ENCODE measurements at regions not wholly inside any gene's neighbourhood (a gene's known extent, or its start where the extent isn't known, plus 50 kb on each side); places are given as distances from the start of the nearest gene placed in this dataset.

DNA sequence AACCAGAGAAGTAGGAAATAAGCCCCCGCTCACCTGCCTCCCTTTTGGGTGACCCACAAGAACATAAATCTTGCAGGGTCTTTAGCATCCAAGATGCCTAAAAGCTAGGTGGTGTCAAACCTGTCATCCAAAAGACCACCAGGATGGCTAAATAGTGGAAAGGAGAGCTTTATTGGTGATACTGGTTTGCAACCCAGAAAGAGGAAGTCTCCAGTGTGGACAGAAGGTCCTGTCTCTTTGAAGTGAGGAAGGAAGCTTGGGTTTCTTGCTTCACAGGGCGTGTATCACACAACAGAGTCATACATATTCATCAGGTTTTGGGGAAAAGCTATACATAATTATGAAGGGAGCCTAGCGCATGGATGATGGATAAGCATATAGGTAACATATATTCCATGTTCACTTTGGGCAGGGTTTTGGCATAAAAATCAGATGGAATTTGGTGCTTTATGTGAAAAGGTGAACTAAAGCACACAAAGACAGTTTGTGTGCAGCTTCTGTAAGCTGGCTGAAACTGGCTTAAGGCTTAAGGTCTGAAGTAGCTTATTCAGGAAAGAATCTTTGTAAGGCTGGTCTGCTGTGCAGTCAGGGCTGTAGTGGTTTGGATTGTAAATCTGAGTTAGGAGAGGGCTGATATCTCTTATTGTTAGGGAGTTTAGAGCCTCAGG is 68.4 kb upstream of the EPCAM start:
- H3K79me2 ChIP-seq (ENCODE audit: insufficient read depth, low read length) = no peaks in the 10 kb centered on the region
- no peak overlapping the region for H3K4me2 ChIP-seq (ENCODE audit: insufficient read depth, insufficient read length, low read length)
- no peak overlapping the region for H3T11ph ChIP-seq (ENCODE audit: low read length)
- TF ChIP-seq, protein P1, sequence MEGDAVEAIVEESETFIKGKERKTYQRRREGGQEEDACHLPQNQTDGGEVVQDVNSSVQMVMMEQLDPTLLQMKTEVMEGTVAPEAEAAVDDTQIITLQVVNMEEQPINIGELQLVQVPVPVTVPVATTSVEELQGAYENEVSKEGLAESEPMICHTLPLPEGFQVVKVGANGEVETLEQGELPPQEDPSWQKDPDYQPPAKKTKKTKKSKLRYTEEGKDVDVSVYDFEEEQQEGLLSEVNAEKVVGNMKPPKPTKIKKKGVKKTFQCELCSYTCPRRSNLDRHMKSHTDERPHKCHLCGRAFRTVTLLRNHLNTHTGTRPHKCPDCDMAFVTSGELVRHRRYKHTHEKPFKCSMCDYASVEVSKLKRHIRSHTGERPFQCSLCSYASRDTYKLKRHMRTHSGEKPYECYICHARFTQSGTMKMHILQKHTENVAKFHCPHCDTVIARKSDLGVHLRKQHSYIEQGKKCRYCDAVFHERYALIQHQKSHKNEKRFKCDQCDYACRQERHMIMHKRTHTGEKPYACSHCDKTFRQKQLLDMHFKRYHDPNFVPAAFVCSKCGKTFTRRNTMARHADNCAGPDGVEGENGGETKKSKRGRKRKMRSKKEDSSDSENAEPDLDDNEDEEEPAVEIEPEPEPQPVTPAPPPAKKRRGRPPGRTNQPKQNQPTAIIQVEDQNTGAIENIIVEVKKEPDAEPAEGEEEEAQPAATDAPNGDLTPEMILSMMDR (conservative IDR thresholded peaks at IDR 0.05) = no peak
- no peak overlapping the region for H2AFZ ChIP-seq (ENCODE audit: low read length)
- H4K91ac ChIP-seq (ENCODE audit: insufficient read length, low read depth, low read length) = no peak overlapping the region
- no peaks in the 10 kb centered on the region for H4K20me1 ChIP-seq (ENCODE audit: control insufficient read depth, insufficient read depth, insufficient read length)
- DNase-seq = no peak
- H3K9me3 ChIP-seq (ENCODE audit: control insufficient read depth, low read depth, low read length) = no peaks in the 10 kb centered on the region
- H3K9ac ChIP-seq (ENCODE audit: extremely low read depth, insufficient read length, low read length) = no peak overlapping the region
- no peak overlapping the region for H2BK5ac ChIP-seq (ENCODE audit: insufficient read length, low read length)
- no peak overlapping the region for H2BK120ac ChIP-seq (ENCODE audit: low read depth, low read length, poor library complexity, severe bottlenecking)
- no peak overlapping the region for H2AK5ac ChIP-seq (ENCODE audit: insufficient read length, low read length)
- no peak overlapping the region for H3K27ac Mint-ChIP-seq
- H4K8ac ChIP-seq (replicated peaks; ENCODE audit: insufficient read length, low read depth, low read length) = no peak overlapping the region
- H3K36me3 Mint-ChIP-seq (ENCODE audit: insufficient read depth in 1 of 3, low read depth in 3 of 3) = no peaks in the 10 kb centered on the region
- no CpG with 5 or more reads among the region's 3 CpGs for WGBS (ENCODE audit: extremely low coverage, insufficient read length, low lambda C conversion rate)
- no peak overlapping the region for H3K4me3 Mint-ChIP-seq
- H2BK12ac ChIP-seq (ENCODE audit: insufficient read length, low read depth, low read length) = no peak overlapping the region
- H3K27me3 ChIP-seq (ENCODE audit: insufficient read depth, low read length) = no peaks in the 10 kb centered on the region
- no peak overlapping the region for H2BK20ac ChIP-seq (ENCODE audit: low read depth, low read length, poor library complexity, severe bottlenecking)
- H3K56ac ChIP-seq (ENCODE audit: insufficient read length, low read depth, low read length) = no peak overlapping the region
- no peak overlapping the region for H4K5ac ChIP-seq (ENCODE audit: insufficient read length, low read depth, low read length)
- H3K27ac ChIP-seq (ENCODE audit: insufficient read length, low read depth, low read length) = no peak overlapping the region
- no peak overlapping the region for H3K14ac ChIP-seq (ENCODE audit: insufficient read depth, low read length)
- no peak overlapping the region for H3K18ac ChIP-seq (ENCODE audit: insufficient read length, low read depth, low read length)
- H2BK15ac ChIP-seq (ENCODE audit: low read depth, low read length) = no peak overlapping the region
- H3K27me3 Mint-ChIP-seq (ENCODE audit: low read depth) = peaks cover 9% of the 10 kb centered on the region
- H3K4ac ChIP-seq (ENCODE audit: low read depth, low read length) = no peak overlapping the region
- no peaks in the 10 kb centered on the region for H3K9me3 Mint-ChIP-seq
- H3K23ac ChIP-seq (ENCODE audit: insufficient read length, low read depth, low read length) = no peak overlapping the region
- H3K79me1 ChIP-seq (ENCODE audit: insufficient read depth, low read depth, low read length, poor library complexity, severe bottlenecking) = no peaks in the 10 kb centered on the region
- peaks cover 22 to 23% of the 10 kb centered on the region in 2 experiments for H3K4me1 Mint-ChIP-seq
- peaks cover 3% of the 10 kb centered on the region; the same call in 1 of the 2 replicates for H3K4me1 ChIP-seq (ENCODE audit: insufficient read depth, low read length)
- H3K23me2 ChIP-seq (ENCODE audit: insufficient read length, low read depth, low read length, poor library complexity, severe bottlenecking) = no peaks in the 10 kb centered on the region
